ENCODE measurements at regions not wholly inside any gene's neighbourhood (a gene's known extent, or its start where the extent isn't known, plus 50 kb on each side); places are given as distances from the start of the nearest gene placed in this dataset.
A peak's percentile ranks its signal among the peaks of the same experiment; 100 is the strongest.

- H3K9me3 ChIP-seq (ENCODE audit: control insufficient read depth, low read length): no peaks in the 10 kb centered on the region
These were observed 97.3 kb upstream of the RTL1 start for GRCh38 chr14:101000711-101001250.

DNA sequence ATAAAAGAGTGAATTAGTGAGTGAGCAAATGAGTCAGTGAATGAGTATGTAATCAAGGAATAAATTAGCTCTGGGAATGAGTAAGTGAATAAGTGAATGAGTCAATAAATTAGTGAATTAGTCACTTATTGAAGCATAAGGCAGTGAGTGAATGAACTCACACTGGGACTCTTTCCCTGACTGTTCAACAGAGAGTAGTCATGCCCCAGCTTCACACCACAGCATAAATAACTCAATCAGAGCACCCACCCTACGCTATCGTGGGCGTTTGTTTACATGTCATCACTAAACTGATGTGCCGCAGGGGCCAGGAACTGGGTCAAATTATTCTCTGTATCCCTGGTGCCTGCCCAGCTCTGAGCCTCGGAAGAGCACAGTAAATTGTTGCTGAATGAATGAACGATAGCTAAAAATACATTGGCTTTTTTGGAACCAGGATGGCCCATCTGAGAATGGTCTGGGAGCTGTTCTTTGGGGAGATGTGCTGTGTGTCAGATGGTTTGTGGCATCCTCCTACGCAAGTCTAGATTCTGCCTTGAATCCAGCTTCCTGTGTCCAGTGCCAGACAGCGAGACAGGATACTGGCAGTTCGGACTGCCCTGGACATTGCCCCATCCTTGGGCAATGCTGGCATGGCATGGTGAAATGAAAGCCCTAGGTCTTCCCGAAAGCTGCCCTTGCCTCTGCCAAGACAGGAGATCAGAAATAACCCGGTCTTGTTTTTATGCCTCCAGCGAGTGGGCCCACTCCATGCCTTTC, 98.0 kb upstream of the RTL1 start:
- H2AFZ ChIP-seq (ENCODE audit: low read depth, low read length): no peak overlapping the region
- peaks cover 0 to 69% of the 10 kb centered on the region in 2 experiments for H3K36me3 ChIP-seq (ENCODE audit: control insufficient read depth in 1 of 2, insufficient read depth in 2 of 2, low read depth in 1 of 2, low read length in 2 of 2)
- H3K9ac ChIP-seq (ENCODE audit: low read length): peak overlapping the region; percentile 37
- no peak overlapping the region for H2AK5ac ChIP-seq (ENCODE audit: low read length, severe bottlenecking)
- no peak overlapping the region for H3K4me3 ChIP-seq (ENCODE audit: insufficient read depth in 1 of 2, low read depth in 1 of 2, low read length in 2 of 2)
- H4K91ac ChIP-seq (ENCODE audit: low read length): no peak overlapping the region
- no peaks in the 10 kb centered on the region for H3K9me3 ChIP-seq (ENCODE audit: control insufficient read depth, low read length)
- H3K79me1 ChIP-seq (replicated peaks; ENCODE audit: low read length, poor library complexity, severe bottlenecking): no peaks in the 10 kb centered on the region
- no peak overlapping the region for H2BK120ac ChIP-seq (ENCODE audit: low read depth, low read length)
- H2BK5ac ChIP-seq (ENCODE audit: low read depth, low read length, poor library complexity, severe bottlenecking): no peak overlapping the region
- H3K14ac ChIP-seq (ENCODE audit: low read length in 2 of 2): no peak overlapping the region
- no peak overlapping the region for H2BK15ac ChIP-seq (ENCODE audit: low read depth, poor library complexity, severe bottlenecking)
- no peaks in the 10 kb centered on the region for H3K27me3 ChIP-seq (ENCODE audit: control insufficient read depth in 1 of 2, insufficient read depth in 1 of 2, low read length in 2 of 2)
- H3K23ac ChIP-seq (ENCODE audit: low read length in 2 of 2): no peak overlapping the region
- no peak overlapping the region for H3K4me2 ChIP-seq (ENCODE audit: low read length, poor library complexity, severe bottlenecking)
- H3K4ac ChIP-seq (ENCODE audit: low read depth in 1 of 2, low read length in 2 of 2): no peak overlapping the region
- H3K27ac ChIP-seq (ENCODE audit: low read length, poor library complexity, severe bottlenecking): no peak overlapping the region
- no peak overlapping the region for H3K18ac ChIP-seq (ENCODE audit: low read depth in 1 of 2, low read length in 2 of 2)
- no peak for DNase-seq
- H3K4me1 ChIP-seq (ENCODE audit: control insufficient read depth, insufficient read depth, low read depth, low read length): peaks cover 13% of the 10 kb centered on the region
- no peak overlapping the region for H4K8ac ChIP-seq (ENCODE audit: low read length)
- H2BK12ac ChIP-seq (ENCODE audit: low read length in 2 of 2): no peak overlapping the region
- WGBS: 67% methylated on average over 10 of the region's 12 CpGs

More at GRCh38 chr14:101000711-101001250, 97.3 kb upstream of the RTL1 start:
- H4K8ac ChIP-seq (ENCODE audit: low read length): no peak overlapping the region
- no peak overlapping the region for H2AK5ac ChIP-seq (ENCODE audit: low read length, severe bottlenecking)
- peaks cover 0 to 66% of the 10 kb centered on the region in 2 experiments for H3K36me3 ChIP-seq (ENCODE audit: control insufficient read depth in 1 of 2, insufficient read depth in 2 of 2, low read depth in 1 of 2, low read length in 2 of 2)
- H3K14ac ChIP-seq (ENCODE audit: low read length in 2 of 2): no peak overlapping the region
- WGBS: 58% methylated on average over 4 of the region's 4 CpGs
- no peak overlapping the region for H3K4me3 ChIP-seq (ENCODE audit: insufficient read depth in 1 of 2, low read depth in 1 of 2, low read length in 2 of 2)
- H4K91ac ChIP-seq (ENCODE audit: low read length): no peak overlapping the region
- H3K18ac ChIP-seq (ENCODE audit: low read depth in 1 of 2, low read length in 2 of 2): no peak overlapping the region
- H2BK5ac ChIP-seq (ENCODE audit: low read depth, low read length, poor library complexity, severe bottlenecking): no peak overlapping the region
- H3K79me1 ChIP-seq (replicated peaks; ENCODE audit: low read length, poor library complexity, severe bottlenecking): no peaks in the 10 kb centered on the region
- DNase-seq: no peak
- H3K27ac ChIP-seq (ENCODE audit: low read length, poor library complexity, severe bottlenecking): no peak overlapping the region
- H3K4me1 ChIP-seq (ENCODE audit: control insufficient read depth, insufficient read depth, low read depth, low read length): peaks cover 13% of the 10 kb centered on the region
- H3K4me2 ChIP-seq (ENCODE audit: low read length, poor library complexity, severe bottlenecking): no peak overlapping the region
- no peak overlapping the region for H2BK15ac ChIP-seq (ENCODE audit: low read depth, poor library complexity, severe bottlenecking)
- H2BK12ac ChIP-seq (ENCODE audit: low read length in 2 of 2): no peak overlapping the region
- no peaks in the 10 kb centered on the region for H3K27me3 ChIP-seq (ENCODE audit: control insufficient read depth in 1 of 2, insufficient read depth in 1 of 2, low read length in 2 of 2)
- H2BK120ac ChIP-seq (ENCODE audit: low read depth, low read length): no peak overlapping the region
- H3K9ac ChIP-seq (ENCODE audit: low read length): no peak overlapping the region
- no peak overlapping the region for H3K23ac ChIP-seq (ENCODE audit: low read length in 2 of 2)
- no peak overlapping the region for H2AFZ ChIP-seq (ENCODE audit: low read depth, low read length)
- no peak overlapping the region for H3K4ac ChIP-seq (ENCODE audit: low read depth in 1 of 2, low read length in 2 of 2)

- H2AK5ac ChIP-seq (ENCODE audit: low read length, severe bottlenecking): no peak overlapping the region
- H3K4me1 ChIP-seq (ENCODE audit: control insufficient read depth, insufficient read depth, low read depth, low read length): peaks cover 13% of the 10 kb centered on the region
- peaks cover 0 to 61% of the 10 kb centered on the region in 2 experiments for H3K36me3 ChIP-seq (ENCODE audit: control insufficient read depth in 1 of 2, insufficient read depth in 2 of 2, low read depth in 1 of 2, low read length in 2 of 2)
- no peaks in the 10 kb centered on the region for H3K79me1 ChIP-seq (replicated peaks; ENCODE audit: low read length, poor library complexity, severe bottlenecking)
- no peak overlapping the region for H2BK120ac ChIP-seq (ENCODE audit: low read depth, low read length)
- no peaks in the 10 kb centered on the region for H3K9me3 ChIP-seq (ENCODE audit: control insufficient read depth, low read length)
- no peak overlapping the region for H2BK5ac ChIP-seq (ENCODE audit: low read depth, low read length, poor library complexity, severe bottlenecking)
- H3K27me3 ChIP-seq (ENCODE audit: control insufficient read depth in 1 of 2, insufficient read depth in 1 of 2, low read length in 2 of 2): no peaks in the 10 kb centered on the region
- no peak overlapping the region for H3K4me3 ChIP-seq (ENCODE audit: insufficient read depth in 1 of 2, low read depth in 1 of 2, low read length in 2 of 2)
- no peak overlapping the region for H3K23ac ChIP-seq (ENCODE audit: low read length in 2 of 2)
- WGBS: 62% methylated on average over 7 of the region's 7 CpGs
- H2BK15ac ChIP-seq (ENCODE audit: low read depth, poor library complexity, severe bottlenecking): no peak overlapping the region
- H2AFZ ChIP-seq (ENCODE audit: low read depth, low read length): no peak overlapping the region
- H3K4me2 ChIP-seq (ENCODE audit: low read length, poor library complexity, severe bottlenecking): no peak overlapping the region
- H3K9ac ChIP-seq (ENCODE audit: low read length): no peak overlapping the region
- H3K18ac ChIP-seq (ENCODE audit: low read depth in 1 of 2, low read length in 2 of 2): no peak overlapping the region
- no peak overlapping the region for H4K91ac ChIP-seq (ENCODE audit: low read length)
- H4K8ac ChIP-seq (ENCODE audit: low read length): no peak overlapping the region
- DNase-seq: no peak
- no peak overlapping the region for H3K27ac ChIP-seq (ENCODE audit: low read length, poor library complexity, severe bottlenecking)
- no peak overlapping the region for H2BK12ac ChIP-seq (ENCODE audit: low read length in 2 of 2)
- no peak overlapping the region for H3K4ac ChIP-seq (ENCODE audit: low read depth in 1 of 2, low read length in 2 of 2)
- H3K14ac ChIP-seq (ENCODE audit: low read length in 2 of 2): no peak overlapping the region
These were observed 99.2 kb upstream of the RTL1 start for GRCh38 chr14:101002738-101003137.

- H3K36me3 ChIP-seq (ENCODE audit: control insufficient read depth in 1 of 2, insufficient read depth in 2 of 2, low read depth in 1 of 2, low read length in 2 of 2): peaks cover 0 to 57% of the 10 kb centered on the region in 2 experiments
- WGBS: 81% methylated on average over 9 of the region's 9 CpGs
- no peak overlapping the region for H3K4ac ChIP-seq (ENCODE audit: low read depth in 1 of 2, low read length in 2 of 2)
- H3K23ac ChIP-seq (ENCODE audit: low read length in 2 of 2): no peak overlapping the region
- no peak overlapping the region for H2BK120ac ChIP-seq (ENCODE audit: low read depth, low read length)
- H3K9ac ChIP-seq (ENCODE audit: low read length): no peak overlapping the region
- no peak for DNase-seq
- peak overlapping the region; percentile 53 for H2AK5ac ChIP-seq (ENCODE audit: low read length, severe bottlenecking)
- H2AFZ ChIP-seq (ENCODE audit: low read depth, low read length): no peak overlapping the region
- no peak overlapping the region for H2BK15ac ChIP-seq (ENCODE audit: low read depth, poor library complexity, severe bottlenecking)
- H4K91ac ChIP-seq (ENCODE audit: low read length): no peak overlapping the region
- H2BK5ac ChIP-seq (ENCODE audit: low read depth, low read length, poor library complexity, severe bottlenecking): no peak overlapping the region
- H2BK12ac ChIP-seq (ENCODE audit: low read length in 2 of 2): peak overlapping the region in 1 of 2 experiments; percentile 6
- H3K27ac ChIP-seq (ENCODE audit: low read length, poor library complexity, severe bottlenecking): no peak overlapping the region
- no peak overlapping the region for H3K18ac ChIP-seq (ENCODE audit: low read depth in 1 of 2, low read length in 2 of 2)
- no peak overlapping the region for H3K14ac ChIP-seq (ENCODE audit: low read length in 2 of 2)
- H3K4me2 ChIP-seq (ENCODE audit: low read length, poor library complexity, severe bottlenecking): no peak overlapping the region
- no peak overlapping the region for H3K4me3 ChIP-seq (ENCODE audit: insufficient read depth in 1 of 2, low read depth in 1 of 2, low read length in 2 of 2)
- no peaks in the 10 kb centered on the region for H3K79me1 ChIP-seq (replicated peaks; ENCODE audit: low read length, poor library complexity, severe bottlenecking)
- H4K8ac ChIP-seq (ENCODE audit: low read length): no peak overlapping the region
- H3K27me3 ChIP-seq (ENCODE audit: control insufficient read depth in 1 of 2, insufficient read depth in 1 of 2, low read length in 2 of 2): no peaks in the 10 kb centered on the region
- peaks cover 17% of the 10 kb centered on the region for H3K4me1 ChIP-seq (ENCODE audit: control insufficient read depth, insufficient read depth, low read depth, low read length)
- no peaks in the 10 kb centered on the region for H3K9me3 ChIP-seq (ENCODE audit: control insufficient read depth, low read length)
These were observed 100.7 kb upstream of the RTL1 start for GRCh38 chr14:101004176-101004575.
